Motor neuron (in vitro differentiated cells): ENCODE measurements at regions not wholly inside any gene's neighbourhood (a gene's known extent, or its start where the extent isn't known, plus 50 kb on each side); places are given as distances from the start of the nearest gene placed in this dataset.
"Not testable (repeated sequence)": the region's sequence is repeated elsewhere in the genome, so short reads cannot be mapped to it uniquely, and the experiment has no call there.

Experiments
- ATAC-seq, 8 experiments: fragments of 200-7000 bp; cut with Tn5 transposase; replicated peaks in 6 of 8; 2 replicates each; pipeline ENCODE4 v1.8.0; 2021; ENCODE audit warnings: mild to moderate bottlenecking in 8 of 8, moderate library complexity in 8 of 8
- H3K27ac ChIP-seq, 2 donors: fragments of 250-450 bp; sonication (Bioruptor Pico); 2 replicates each; pipeline ENCODE4 v1.9.0; 2021; ENCODE audit warnings: antibody characterized with exemption in 2 of 2, mild to moderate bottlenecking in 2 of 2, moderate library complexity in 1 of 2
- H3K4me1 ChIP-seq, 2 donors: fragments of 250-450 bp; sonication (Bioruptor Pico); replicated peaks in 1 of 2; 2 replicates each; pipeline ENCODE4 v1.6.1; 2021; ENCODE audit warnings: antibody characterized with exemption in 2 of 2, mild to moderate bottlenecking in 2 of 2, moderate library complexity in 1 of 2
- H3K4me3 ChIP-seq, 5 donors: fragments of 250-450 bp; sonication (Bioruptor Pico); 2 replicates each; pipeline ENCODE4 v1.9.0; 2021; ENCODE audit warnings: antibody characterized with exemption in 5 of 5, mild to moderate bottlenecking in 5 of 5, moderate library complexity in 4 of 5
- WGBS, 10 experiments: fragments of 450-650 bp; shearing (Covaris generic); methylation state at CpG; one replicate each; pipeline ENCODE4 v1.0.0; 2022; 5-methylcytosine and 5-hydroxymethylcytosine counted together
- in situ Hi-C, 9 experiments: fragments of 400-800 bp; cut with MboI; loops; one replicate each; pipeline ENCODE4 v1.15.0; 2021; ENCODE audit warnings: low sequenced_read_pairs in 9 of 9, low pct_unique_long_range_greater_than_20kb in 2 of 9; ENCODE audit not compliant: unreplicated experiment in 9 of 9

GRCh38 chr2:129812654-129813053 is 166.8 kb upstream of the RAB6C start:
- H3K27ac ChIP-seq = no peak overlapping the region
- in situ Hi-C loops = no loop called here
- no peaks in the 10 kb centered on the region for H3K4me1 ChIP-seq
- no peak overlapping the region for H3K4me3 ChIP-seq
- WGBS, 10 experiments = 20 to 100% (median 76%) methylated on average over 1 to 2 of the region's 3 CpGs; no CpG with 5 or more reads in 6 of the 10 experiments
- ATAC-seq = no peak

GRCh38 chr2:129813404-129813803 is 166.1 kb upstream of the RAB6C start:
- no peak overlapping the region for H3K4me3 ChIP-seq
- in situ Hi-C loops = no loop called here
- H3K4me1 ChIP-seq = no peaks in the 10 kb centered on the region
- no peak overlapping the region for H3K27ac ChIP-seq
- WGBS, 10 experiments = 10 to 94% (median 67%) methylated on average over 1 to 3 of the region's 4 CpGs; no CpG with 5 or more reads in 1 of the 10 experiments
- peak in 3 of 8 experiments; percentile 83 to 85 (median 84) for ATAC-seq

- WGBS, 10 experiments = 58 to 100% (median 91%) methylated on average over 2 to 9 of the region's 16 CpGs; no CpG with 5 or more reads in 4 of the 10 experiments
- peak in 1 of 8 experiments; percentile 30 for ATAC-seq
- H3K4me1 ChIP-seq = no peaks in the 10 kb centered on the region
- no peak overlapping the region for H3K27ac ChIP-seq
- in situ Hi-C loops = no loop called here
- no peak overlapping the region for H3K4me3 ChIP-seq
These were observed 162.5 kb upstream of the RAB6C start for GRCh38 chr2:129816813-129817574.

- in situ Hi-C loops = no loop called here
These were observed 159.6 kb upstream of the RAB6C start for GRCh38 chr2:129819855-129820254.

GRCh38 chr2:129820908-129821307 is 158.6 kb upstream of the RAB6C start:
- Histone ChIP-seq H3K4me3 (no peak overlapping the region), H3K27ac (no peak overlapping the region), H3K4me1 (no peaks in the 10 kb centered on the region)
- ATAC-seq = no peak
- WGBS, 10 experiments = 42 to 100% (median 79%) methylated on average over 1 to 4 of the region's 6 CpGs; no CpG with 5 or more reads in 3 of the 10 experiments
- in situ Hi-C loops = no loop called here

More at GRCh38 chr2:129819855-129820254, 159.6 kb upstream of the RAB6C start:
- Histone ChIP-seq H3K4me3 (no peak overlapping the region), H3K27ac (no peak overlapping the region), H3K4me1 (no peaks in the 10 kb centered on the region)
- WGBS, 10 experiments = 78 to 93% (median 88%) methylated on average over 3 to 6 of the region's 7 CpGs; no CpG with 5 or more reads in 7 of the 10 experiments
- ATAC-seq = no peak

GRCh38 chr2:129821445-129821844 is 158.0 kb upstream of the RAB6C start:
- no peak overlapping the region for H3K27ac ChIP-seq
- ATAC-seq = no peak
- WGBS, 10 experiments = 60 to 70% (median 70%) methylated on average over 1 to 2 of the region's 4 CpGs; no CpG with 5 or more reads in 7 of the 10 experiments
- in situ Hi-C loops = no loop called here
- H3K4me3 ChIP-seq = no peak overlapping the region
- H3K4me1 ChIP-seq = no peaks in the 10 kb centered on the region

- in situ Hi-C loops = no loop called here
- Histone ChIP-seq H3K4me1 (peaks cover 0 to 6% of the 10 kb centered on the region in 2 donors), H3K27ac (no peak overlapping the region), H3K4me3 (no peak overlapping the region)
- no peak for ATAC-seq
- WGBS, 10 experiments = 60 to 100% (median 76%) methylated on average over 1 to 6 of the region's 10 CpGs; no CpG with 5 or more reads in 4 of the 10 experiments
These were observed 156.4 kb upstream of the RAB6C start for GRCh38 chr2:129823044-129823443.

GRCh38 chr2:129827311-129828090 is 152.0 kb upstream of the RAB6C start:
- in situ Hi-C loops = loop anchor here in 1 of 9 experiments (25.0 kb wide), 1 partner anchor 390 kb away; no protein-coding TSS in a partner anchor
- 46 to 100% (median 80%) methylated on average over 1 to 5 of the region's 27 CpGs; no CpG with 5 or more reads in 5 of the 10 experiments for WGBS, 10 experiments
- Histone ChIP-seq H3K27ac (no peak overlapping the region), H3K4me3 (no peak overlapping the region), H3K4me1 (peaks cover 0 to 7% of the 10 kb centered on the region in 2 donors)
- ATAC-seq = peak in 5 of 8 experiments; percentile 62 to 94 (median 83)

- WGBS, 10 experiments = 46 to 96% (median 83%) methylated on average over 1 to 6 of the region's 7 CpGs; no CpG with 5 or more reads in 3 of the 10 experiments
- ATAC-seq = peak in 4 of 8 experiments; percentile 18 to 31 (median 28)
- H3K27ac ChIP-seq = no peak overlapping the region
- H3K4me3 ChIP-seq = no peak overlapping the region
- peaks cover 0 to 7% of the 10 kb centered on the region in 2 donors for H3K4me1 ChIP-seq
- in situ Hi-C loops = loop anchor here in 1 of 9 experiments (25.0 kb wide), 1 partner anchor 391 kb away; no protein-coding TSS in a partner anchor
These were observed 150.7 kb upstream of the RAB6C start for GRCh38 chr2:129828792-129829191.

GRCh38 chr2:129829588-129829987 is 149.9 kb upstream of the RAB6C start:
- peak in 2 of 8 experiments; percentile 36 to 50 for ATAC-seq
- Histone ChIP-seq H3K4me1 (peaks cover 0 to 7% of the 10 kb centered on the region in 2 donors), H3K27ac (no peak overlapping the region), H3K4me3 (no peak overlapping the region)
- in situ Hi-C loops = loop anchor here in 1 of 9 experiments (25.0 kb wide), 1 partner anchor 392 kb away; no protein-coding TSS in a partner anchor
- 24 to 100% (median 77%) methylated on average over 1 to 3 of the region's 3 CpGs for WGBS, 10 experiments

- in situ Hi-C loops = loop anchor here in 1 of 9 experiments (25.0 kb wide), 1 partner anchor 394 kb away; no protein-coding TSS in a partner anchor
- ATAC-seq = no peak
- 54 to 100% (median 100%) methylated on average over 1 to 2 of the region's 2 CpGs; no CpG with 5 or more reads in 2 of the 10 experiments for WGBS, 10 experiments
- H3K4me1 ChIP-seq = peaks cover 0 to 7% of the 10 kb centered on the region in 2 donors
- no peak overlapping the region for H3K4me3 ChIP-seq
- H3K27ac ChIP-seq = no peak overlapping the region
These were observed 148.4 kb upstream of the RAB6C start for GRCh38 chr2:129831018-129831417.

GRCh38 chr2:129833465-129833864 is 146.0 kb upstream of the RAB6C start:
- in situ Hi-C loops = loop anchor here in 1 of 9 experiments (25.0 kb wide), 1 partner anchor 396 kb away; no protein-coding TSS in a partner anchor
- H3K4me1 ChIP-seq, H3K27ac ChIP-seq, ATAC-seq, H3K4me3 ChIP-seq: not testable (repeated sequence)
- no CpG with 5 or more reads among the region's 20 CpGs for whole genome bisulfite sequencing, 10 experiments
